WTC11 (cell line): ENCODE measurements at regions not wholly inside any gene's neighbourhood (a gene's known extent, or its start where the extent isn't known, plus 50 kb on each side); places are given as distances from the start of the nearest gene placed in this dataset.

ENCODE experiments used
- CTCF ChIP-seq: fragments of 200-600 bp; IDR thresholded peaks from 2 replicates; pipeline ENCODE4 v1.8.0; 2022; ENCODE audit warnings: antibody characterized with exemption
- NR3C1 ChIP-seq: sonication (generic); formaldehyde crosslinking; conservative IDR thresholded peaks from 2 replicates; pipeline ENCODE4 v1.8.1; 2023; ENCODE audit warnings: low read depth, mild to moderate bottlenecking, missing genetic modification reagents
- SMAD4 ChIP-seq: sonication (generic); formaldehyde crosslinking; IDR thresholded peaks from 2 replicates; pipeline ENCODE4 v1.8.0; 2022; ENCODE audit warnings: mild to moderate bottlenecking, missing genetic modification reagents
- ZNF232 ChIP-seq: sonication (generic); formaldehyde crosslinking; IDR thresholded peaks from 2 replicates; pipeline ENCODE4 v1.8.0; 2022; ENCODE audit warnings: mild to moderate bottlenecking, missing genetic modification reagents

GRCh38 chr5:133705331-133705730 lies 93.0 kb upstream of the FSTL4 start:
- TF ChIP-seq CTCF = no peak
- no peak for TF ChIP-seq SMAD4 (CRISPR knock-in tag)
- TF ChIP-seq ZNF232 = no peak
- no peak for TF ChIP-seq NR3C1 (CRISPR knock-in tag)
